ENCODE measurements at regions not wholly inside any gene's neighbourhood (a gene's known extent, or its start where the extent isn't known, plus 50 kb on each side); places are given as distances from the start of the nearest gene placed in this dataset.

DNA sequence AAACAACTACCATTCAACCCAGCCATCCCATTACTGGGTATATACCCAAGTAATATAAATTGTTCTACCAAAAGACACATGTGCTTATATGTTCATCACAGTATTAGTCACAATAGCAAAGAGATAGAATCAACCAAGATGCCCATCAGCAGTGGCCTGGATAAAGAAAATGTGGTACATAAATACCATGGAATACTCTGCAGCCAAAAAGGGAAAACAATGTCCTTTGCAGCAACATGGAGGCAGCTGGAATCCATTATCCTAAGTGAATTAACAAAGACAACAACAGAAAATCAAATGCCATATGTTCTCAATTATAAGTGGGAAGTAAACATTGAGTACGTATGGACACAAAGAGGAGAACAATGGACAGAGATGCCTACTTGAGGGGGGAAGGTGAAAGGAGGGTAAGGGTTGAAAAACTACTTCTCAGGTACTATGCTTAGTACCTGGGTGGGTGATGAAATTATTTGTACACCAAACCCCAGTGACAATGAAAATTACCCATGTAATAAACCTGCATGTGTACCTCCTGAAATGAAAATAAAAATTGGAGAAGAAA lies 632.1 kb upstream of the AADAT start:
- no peak for TF ChIP-seq CTCF (conservative IDR thresholded peaks at IDR 0.05 in 1 of 2, IDR thresholded peaks at IDR 0.05 in 1 of 2; ENCODE audit: extremely low read depth in 1 of 2, insufficient read depth in 1 of 2, low read depth in 1 of 2, low read length in 2 of 2)
- no peak for TF ChIP-seq EZH2 (IDR thresholded peaks at IDR 0.05; ENCODE audit: borderline replicate concordance, low read length)

Data from mammary epithelial cell (primary cell).